K562 (cell line): ENCODE measurements at regions not wholly inside any gene's neighbourhood (a gene's known extent, or its start where the extent isn't known, plus 50 kb on each side); places are given as distances from the start of the nearest gene placed in this dataset.

Source experiments
- ARID2 ChIP-seq: fragments of 450-650 bp; IDR thresholded peaks from 2 replicates; pipeline ENCODE4 v1.6.1; 2017; ENCODE audit warnings: antibody characterized with exemption, mild to moderate bottlenecking
- COPS2 ChIP-seq: fragments of 450-650 bp; conservative IDR thresholded peaks from 2 replicates; pipeline ENCODE4 v1.6.1; 2016; ENCODE audit warnings: mild to moderate bottlenecking, moderate library complexity
- CREB5 ChIP-seq: fragments of 250-450 bp; sonication (Bioruptor Pico); IDR thresholded peaks from 2 replicates; pipeline ENCODE4 v1.5.0; 2020; ENCODE audit warnings: mild to moderate bottlenecking
- CREM ChIP-seq: IDR thresholded peaks from 2 replicates; pipeline ENCODE4 v1.6.1; 2014; ENCODE audit warnings: antibody characterized with exemption, low read depth
- E2F6 ChIP-seq, 2 experiments: IDR thresholded peaks; 2 replicates each; pipeline ENCODE4 v1.6.1; 2011; ENCODE audit warnings: borderline replicate concordance in 1 of 2, control low read depth in 1 of 2, low read depth in 1 of 2, low read length in 1 of 2, mild to moderate bottlenecking in 1 of 2, mixed read lengths in 1 of 2, moderate library complexity in 1 of 2; ENCODE audit not compliant: insufficient read depth in 1 of 2, insufficient read length in 1 of 2, poor library complexity in 1 of 2, severe bottlenecking in 1 of 2; ENCODE audit errors: extremely low read depth in 1 of 2
- EP400 ChIP-seq: fragments of 450-650 bp; IDR thresholded peaks from 2 replicates; pipeline ENCODE4 v1.6.1; 2017; ENCODE audit warnings: antibody characterized with exemption, mild to moderate bottlenecking, moderate library complexity
- FOXA1 ChIP-seq: fragments of 450-650 bp; IDR thresholded peaks from 2 replicates; pipeline ENCODE4 v1.6.1; 2016; ENCODE audit warnings: mild to moderate bottlenecking, borderline replicate concordance
- MITF ChIP-seq: IDR thresholded peaks from 2 replicates; pipeline ENCODE4 v1.6.1; 2014; ENCODE audit warnings: antibody characterized with exemption
- NBN ChIP-seq: fragments of 450-650 bp; IDR thresholded peaks from 2 replicates; pipeline ENCODE4 v1.6.1; 2016; ENCODE audit warnings: low read depth, mild to moderate bottlenecking
- NCOA1 ChIP-seq: fragments of 450-650 bp; IDR thresholded peaks from 2 replicates; pipeline ENCODE4 v1.6.1; 2016; ENCODE audit warnings: low read depth
- NCOA4 ChIP-seq: fragments of 450-650 bp; IDR thresholded peaks from 2 replicates; pipeline ENCODE4 v1.6.1; 2018; ENCODE audit warnings: mild to moderate bottlenecking; ENCODE audit not compliant: partially characterized antibody
- NELFE ChIP-seq: IDR thresholded peaks from 2 replicates; pipeline ENCODE4 v1.6.1; 2011; ENCODE audit warnings: mild to moderate bottlenecking; ENCODE audit not compliant: insufficient read depth, insufficient read length
- NR2C1 ChIP-seq, 2 experiments: fragments of 450-650 bp; IDR thresholded peaks; 2 replicates each; pipeline ENCODE4 v1.6.1; 2017; ENCODE audit warnings: mild to moderate bottlenecking in 2 of 2, antibody characterized with exemption in 1 of 2, inconsistent platforms in 1 of 2, missing compliant biosample characterization in 1 of 2, missing genetic modification characterization in 1 of 2
- SAP30 ChIP-seq: fragments of 200-600 bp; sonication (generic); IDR thresholded peaks from 2 replicates; pipeline ENCODE4 v1.6.1; 2012; ENCODE audit warnings: borderline replicate concordance, low read depth, mild to moderate bottlenecking, moderate library complexity, low read length, control low read depth, inconsistent platforms; ENCODE audit not compliant: insufficient read depth, poor library complexity, severe bottlenecking
- SMAD1 ChIP-seq: fragments of 150-350 bp; IDR thresholded peaks from 2 replicates; pipeline ENCODE4 v1.6.1; 2014; ENCODE audit warnings: low read length, low read depth; ENCODE audit not compliant: partially characterized antibody
- SMARCA5 ChIP-seq: fragments of 450-650 bp; IDR thresholded peaks from 2 replicates; pipeline ENCODE4 v1.6.1; 2016
- SPI1 ChIP-seq: IDR thresholded peaks from 2 replicates; pipeline ENCODE4 v1.6.1; 2011; ENCODE audit warnings: low read depth, low read length, control low read depth, borderline replicate concordance
- U2AF1 ChIP-seq: fragments of 200-400 bp; formaldehyde crosslinking; optimal IDR thresholded peaks from 2 replicates; pipeline ENCODE3; 2017; ENCODE audit warnings: mild to moderate bottlenecking, low read depth, low read length, moderate library complexity
- ZBTB33 ChIP-seq: sonication (generic); formaldehyde crosslinking; IDR thresholded peaks from 2 replicates; pipeline ENCODE4 v1.8.1; 2023; ENCODE audit warnings: mild to moderate bottlenecking, missing genetic modification reagents
- ZFPM2 ChIP-seq: fragments of 250-450 bp; sonication (Bioruptor Pico); IDR thresholded peaks from 2 replicates; pipeline ENCODE4 v1.5.1; 2022; ENCODE audit warnings: mild to moderate bottlenecking
- ZKSCAN8 ChIP-seq: fragments of 200-800 bp; sonication (Bioruptor generic); IDR thresholded peaks from 2 replicates; pipeline ENCODE4 v1.6.1; 2016; ENCODE audit warnings: missing genetic modification characterization, missing compliant biosample characterization
- ZNF197 ChIP-seq: fragments of 200-800 bp; sonication (Bioruptor generic); IDR thresholded peaks from 2 replicates; pipeline ENCODE4 v1.6.1; 2016; ENCODE audit warnings: low read depth, missing genetic modification characterization, missing compliant biosample characterization

- TF ChIP-seq U2AF1: peak; percentile 40
- no peak for TF ChIP-seq ZFPM2 (CRISPR knock-in tag)
- TF ChIP-seq COPS2: no peak
- no peak for TF ChIP-seq NCOA4
- peak; percentile 50 for TF ChIP-seq SAP30
- no peak for TF ChIP-seq ZNF197 (CRISPR knock-in tag)
- no peak for TF ChIP-seq NELFE
- TF ChIP-seq ARID2: no peak
- peak; percentile 93 for TF ChIP-seq SPI1
- no peak for TF ChIP-seq FOXA1
- no peak for TF ChIP-seq NCOA1
- TF ChIP-seq NR2C1 (IDR thresholded peaks at IDR 0.05): peak; percentile 88
- TF ChIP-seq NR2C1 (tag; IDR thresholded peaks at IDR 0.05): peak; percentile 95
- TF ChIP-seq ZKSCAN8 (CRISPR knock-in tag): no peak
- no peak for TF ChIP-seq CREB5
- TF ChIP-seq ZBTB33 (CRISPR knock-in tag): peak; percentile 38; the same call in 1 of the 2 replicates
- TF ChIP-seq SMARCA5: no peak
- TF ChIP-seq MITF: no peak
- TF ChIP-seq NBN: no peak
- peak; percentile 27; the same call in 1 of the 2 replicates for TF ChIP-seq EP400
- peak; percentile 79 to 91 for TF ChIP-seq E2F6 (IDR thresholded peaks at IDR 0.05; ENCODE audit: borderline replicate concordance in 1 of 2, extremely low read depth in 1 of 2, insufficient read depth in 1 of 2, insufficient read length in 1 of 2, low read depth in 1 of 2, low read length in 1 of 2, poor library complexity in 1 of 2, severe bottlenecking in 1 of 2)
- no peak for TF ChIP-seq SMAD1
- no peak; the same call in 1 of the 2 replicates for TF ChIP-seq CREM
These were observed 61.0 kb upstream of the ANKRD28 start (continued) for GRCh38 chr3:15858547-15859506.
